MM.1S (cell line): ENCODE measurements at regions not wholly inside any gene's neighbourhood (a gene's known extent, or its start where the extent isn't known, plus 50 kb on each side); places are given as distances from the start of the nearest gene placed in this dataset.

ENCODE experiments used
- DNase-seq: peaks from one replicate; pipeline ENCODE4 v3.0.0-alpha.2; 2015
- H2AFZ ChIP-seq: fragments of 300-600 bp; sonication (generic); 2 replicates; pipeline ENCODE4 v1.6.0; 2016; ENCODE audit warnings: antibody characterized with exemption, low read length
- H3F3A ChIP-seq: fragments of 300-600 bp; sonication (generic); 2 replicates; pipeline ENCODE4 v1.6.1; 2016; ENCODE audit warnings: mild to moderate bottlenecking, antibody characterized with exemption, low read length, moderate library complexity, mixed read lengths; ENCODE audit not compliant: insufficient read depth
- H3K27ac ChIP-seq: fragments of 300-600 bp; sonication (generic); 2 replicates; pipeline ENCODE4 v1.5.1; 2016; ENCODE audit warnings: mild to moderate bottlenecking, low read length
- H3K27me3 ChIP-seq: fragments of 300-600 bp; sonication (generic); replicated peaks from 2 replicates; pipeline ENCODE4 v1.6.0; 2016; ENCODE audit warnings: low read length; ENCODE audit not compliant: insufficient read depth
- H3K36me3 ChIP-seq: fragments of 300-600 bp; sonication (generic); replicated peaks from 2 replicates; pipeline ENCODE4 v1.6.1; 2016; ENCODE audit warnings: mild to moderate bottlenecking, low read length, mixed read lengths; ENCODE audit not compliant: insufficient read depth
- H3K4me1 ChIP-seq: fragments of 300-600 bp; sonication (generic); 2 replicates; pipeline ENCODE4 v1.6.1; 2016; ENCODE audit warnings: low read length, mixed read lengths
- H3K4me2 ChIP-seq: fragments of 300-600 bp; sonication (generic); 2 replicates; pipeline ENCODE4 v1.6.0; 2016; ENCODE audit warnings: low read depth, low read length
- H3K4me3 ChIP-seq: fragments of 300-600 bp; sonication (generic); 2 replicates; pipeline ENCODE4 v1.5.1; 2016; ENCODE audit warnings: low read length, mixed read lengths
- H3K79me2 ChIP-seq: fragments of 300-600 bp; sonication (generic); 2 replicates; pipeline ENCODE4 v1.6.1; 2016; ENCODE audit warnings: mixed run types, low read length, mixed read lengths
- H3K9ac ChIP-seq: fragments of 300-600 bp; sonication (generic); 2 replicates; pipeline ENCODE4 v1.6.1; 2016; ENCODE audit warnings: low read length, mixed read lengths
- H3K9me2 ChIP-seq: fragments of 300-600 bp; sonication (generic); replicated peaks from 2 replicates; pipeline ENCODE4 v1.6.1; 2016; ENCODE audit warnings: mild to moderate bottlenecking, low read length, mixed read lengths; ENCODE audit not compliant: insufficient read depth
- H3K9me3 ChIP-seq: fragments of 300-600 bp; sonication (generic); replicated peaks from 2 replicates; pipeline ENCODE4 v1.6.1; 2016; ENCODE audit warnings: mild to moderate bottlenecking, low read length, mixed read lengths; ENCODE audit not compliant: insufficient read depth
- H4K20me1 ChIP-seq: fragments of 300-600 bp; sonication (generic); 2 replicates; pipeline ENCODE4 v1.6.1; 2016; ENCODE audit warnings: mild to moderate bottlenecking, low read length, moderate library complexity, mixed read lengths; ENCODE audit not compliant: insufficient read depth
- EZH2 ChIP-seq: fragments of 300-600 bp; sonication (generic); optimal IDR thresholded peaks from 2 replicates; pipeline ENCODE3; 2017; ENCODE audit warnings: low read depth, mild to moderate bottlenecking, antibody characterized with exemption, low read length, mixed read lengths
- EZH2phosphoT487 ChIP-seq: fragments of 300-600 bp; sonication (generic); IDR thresholded peaks from 2 replicates; pipeline ENCODE4 v1.6.1; 2018; ENCODE audit warnings: antibody characterized with exemption, low read length
- TF ChIP-seq, protein P1 (sequence below): fragments of 300-600 bp; sonication (generic); IDR thresholded peaks from 2 replicates; pipeline ENCODE4 v1.5.1; 2016; ENCODE audit warnings: antibody characterized with exemption, low read length, mixed read lengths

DNA sequence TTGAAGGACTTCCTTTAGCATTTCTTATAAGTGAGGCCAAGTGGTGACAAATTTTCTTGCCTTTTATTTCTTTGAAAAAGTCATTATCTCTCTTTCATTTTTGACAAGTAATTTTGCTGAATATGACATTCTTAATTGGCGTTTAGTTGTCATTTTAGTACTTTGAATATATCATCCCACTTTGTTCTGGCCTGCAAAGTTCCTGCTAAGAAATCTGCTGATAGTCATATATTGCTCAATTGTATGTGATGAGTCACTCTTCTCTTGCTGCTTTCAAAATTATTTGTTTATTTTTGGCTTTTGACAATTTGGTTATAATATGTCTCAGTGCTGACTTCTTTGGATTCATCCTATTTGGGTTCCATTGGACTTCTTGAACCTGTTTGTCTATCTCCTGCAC is 312.6 kb downstream of the DUSP10 start:
- no peak overlapping the region for H3K9ac ChIP-seq
- no peaks in the 10 kb centered on the region for H3K27me3 ChIP-seq
- H3K4me1 ChIP-seq, result no peaks in the 10 kb centered on the region
- no peak overlapping the region for H3K4me3 ChIP-seq
- H4K20me1 ChIP-seq, result no peaks in the 10 kb centered on the region
- H3K9me2 ChIP-seq, result no peaks in the 10 kb centered on the region
- H3K4me2 ChIP-seq, result no peak overlapping the region
- no peak overlapping the region for H2AFZ ChIP-seq
- H3F3A ChIP-seq, result no peaks in the 10 kb centered on the region
- H3K27ac ChIP-seq, result no peak overlapping the region
- H3K36me3 ChIP-seq, result no peaks in the 10 kb centered on the region
- DNase-seq, result no peak
- no peaks in the 10 kb centered on the region for H3K9me3 ChIP-seq
- no peak for TF ChIP-seq EZH2
- TF ChIP-seq, protein P1, sequence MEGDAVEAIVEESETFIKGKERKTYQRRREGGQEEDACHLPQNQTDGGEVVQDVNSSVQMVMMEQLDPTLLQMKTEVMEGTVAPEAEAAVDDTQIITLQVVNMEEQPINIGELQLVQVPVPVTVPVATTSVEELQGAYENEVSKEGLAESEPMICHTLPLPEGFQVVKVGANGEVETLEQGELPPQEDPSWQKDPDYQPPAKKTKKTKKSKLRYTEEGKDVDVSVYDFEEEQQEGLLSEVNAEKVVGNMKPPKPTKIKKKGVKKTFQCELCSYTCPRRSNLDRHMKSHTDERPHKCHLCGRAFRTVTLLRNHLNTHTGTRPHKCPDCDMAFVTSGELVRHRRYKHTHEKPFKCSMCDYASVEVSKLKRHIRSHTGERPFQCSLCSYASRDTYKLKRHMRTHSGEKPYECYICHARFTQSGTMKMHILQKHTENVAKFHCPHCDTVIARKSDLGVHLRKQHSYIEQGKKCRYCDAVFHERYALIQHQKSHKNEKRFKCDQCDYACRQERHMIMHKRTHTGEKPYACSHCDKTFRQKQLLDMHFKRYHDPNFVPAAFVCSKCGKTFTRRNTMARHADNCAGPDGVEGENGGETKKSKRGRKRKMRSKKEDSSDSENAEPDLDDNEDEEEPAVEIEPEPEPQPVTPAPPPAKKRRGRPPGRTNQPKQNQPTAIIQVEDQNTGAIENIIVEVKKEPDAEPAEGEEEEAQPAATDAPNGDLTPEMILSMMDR, result no peak
- no peak for TF ChIP-seq EZH2phosphoT487
- no peaks in the 10 kb centered on the region for H3K79me2 ChIP-seq

DNA sequence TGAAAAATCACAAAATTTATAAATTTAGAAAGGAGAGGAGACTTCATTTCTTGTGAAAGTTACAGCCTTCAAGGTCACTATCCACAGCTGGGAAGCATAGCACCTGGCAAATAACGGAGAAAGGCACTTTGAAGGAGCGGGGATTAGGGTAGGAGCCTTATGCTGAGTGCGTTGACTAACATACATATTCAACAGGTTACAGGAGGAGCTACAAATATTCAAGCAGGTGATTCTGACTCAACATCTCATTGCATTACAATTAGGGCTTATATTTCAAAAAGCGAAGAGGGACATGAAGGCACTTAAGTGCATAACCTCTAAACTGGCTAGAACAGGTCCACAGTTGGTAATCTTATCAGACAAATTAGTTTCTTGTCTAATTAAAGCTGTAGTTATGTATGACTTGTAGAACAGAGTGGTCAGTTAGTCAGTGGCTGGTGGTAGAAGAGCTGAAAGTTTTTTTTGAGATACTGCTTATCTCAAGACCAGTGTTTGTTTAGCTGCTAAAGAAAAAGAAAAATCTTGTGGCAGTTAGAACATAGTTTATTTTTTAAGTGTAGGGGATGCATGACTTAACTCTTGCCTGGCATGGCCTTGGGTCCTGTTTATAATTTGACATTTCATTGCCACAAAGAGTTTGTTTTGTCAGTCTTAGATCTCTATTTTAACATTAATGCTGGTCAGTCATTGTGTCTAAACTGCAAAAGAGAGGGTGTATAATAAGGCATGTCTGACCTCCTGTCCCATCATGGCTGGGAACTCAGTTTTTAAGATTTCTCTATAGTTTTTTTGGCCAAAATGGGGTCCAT is 311.5 kb downstream of the DUSP10 start:
- H4K20me1 ChIP-seq, result no peaks in the 10 kb centered on the region
- no peak overlapping the region for H3K9ac ChIP-seq
- no peaks in the 10 kb centered on the region for H3K36me3 ChIP-seq
- H3K79me2 ChIP-seq, result no peaks in the 10 kb centered on the region
- no peaks in the 10 kb centered on the region for H3K9me3 ChIP-seq
- H3K9me2 ChIP-seq, result no peaks in the 10 kb centered on the region
- DNase-seq, result no peak
- H3K4me2 ChIP-seq, result no peak overlapping the region
- H2AFZ ChIP-seq, result no peak overlapping the region
- no peaks in the 10 kb centered on the region for H3K27me3 ChIP-seq
- peaks cover 8% of the 10 kb centered on the region for H3K4me1 ChIP-seq
- no peak overlapping the region for H3K4me3 ChIP-seq
- no peak overlapping the region for H3K27ac ChIP-seq
- TF ChIP-seq, protein P1, result no peak
- H3F3A ChIP-seq, result peaks cover 8% of the 10 kb centered on the region

DNA sequence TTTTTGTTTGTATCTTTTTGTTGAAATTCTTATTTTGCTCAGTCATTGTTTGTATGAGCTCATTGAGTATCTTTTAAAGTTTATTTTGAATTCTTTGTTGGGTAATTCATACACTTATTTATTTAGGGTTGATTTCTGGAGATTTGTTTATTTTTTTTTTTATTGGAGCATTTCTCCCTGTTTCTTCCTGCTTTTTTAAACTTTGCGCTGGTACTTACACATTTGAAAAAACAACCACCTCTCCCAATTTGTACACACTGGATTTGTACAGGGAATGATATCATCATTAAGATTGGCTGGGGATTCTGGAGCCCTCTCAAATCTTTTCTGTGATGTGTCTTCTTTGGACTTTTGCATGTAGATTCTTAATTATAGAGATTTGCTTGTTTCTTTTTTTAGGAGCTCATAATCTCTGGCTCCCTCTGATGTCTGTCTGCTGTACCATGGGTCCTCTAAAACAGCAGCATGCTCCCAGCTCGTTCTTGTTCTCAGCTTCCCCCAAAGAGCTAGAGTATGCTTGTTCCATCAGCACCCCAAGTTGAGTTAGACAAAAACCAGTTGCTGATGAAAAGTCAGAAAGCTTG is 310.7 kb downstream of the DUSP10 start:
- Histone ChIP-seq H3K4me2 (no peak overlapping the region), H3F3A (peaks cover 8% of the 10 kb centered on the region), H3K36me3 (no peaks in the 10 kb centered on the region), H4K20me1 (no peaks in the 10 kb centered on the region), H2AFZ (no peak overlapping the region), H3K27ac (no peak overlapping the region), H3K9me3 (no peaks in the 10 kb centered on the region), H3K27me3 (no peaks in the 10 kb centered on the region), H3K79me2 (no peaks in the 10 kb centered on the region), H3K9ac (no peak overlapping the region), H3K4me3 (no peak overlapping the region), H3K4me1 (peaks cover 8% of the 10 kb centered on the region), H3K9me2 (no peaks in the 10 kb centered on the region)
- no peak for DNase-seq
- TF ChIP-seq, protein P1, result no peak
- TF ChIP-seq EZH2phosphoT487, result no peak
- no peak for TF ChIP-seq EZH2
